Mammary epithelial cell (primary cell): ENCODE measurements at regions not wholly inside any gene's neighbourhood (a gene's known extent, or its start where the extent isn't known, plus 50 kb on each side); places are given as distances from the start of the nearest gene placed in this dataset.

Experiments
- CTCF ChIP-seq, 2 donors: IDR thresholded peaks in 1 of 2; conservative IDR thresholded peaks in 1 of 2; 2 replicates each; pipeline ENCODE4 v1.5.1; 2011 to 2012; ENCODE audit warnings: inconsistent platforms in 2 of 2, low read length in 2 of 2, mild to moderate bottlenecking in 2 of 2, control low read depth in 1 of 2, low read depth in 1 of 2; ENCODE audit not compliant: insufficient read depth in 1 of 2; ENCODE audit errors: extremely low read depth in 1 of 2
- EZH2 ChIP-seq: IDR thresholded peaks from 2 replicates; pipeline ENCODE4 v1.6.1; 2012; ENCODE audit warnings: low read length, inconsistent platforms, borderline replicate concordance

GRCh38 chr2:62410926-62411456 lies 95.0 kb downstream of the TMEM17 start:
- TF ChIP-seq CTCF (conservative IDR thresholded peaks at IDR 0.05 in 1 of 2, IDR thresholded peaks at IDR 0.05 in 1 of 2; ENCODE audit: extremely low read depth in 1 of 2, insufficient read depth in 1 of 2, low read depth in 1 of 2, low read length in 2 of 2) (no peak), EZH2 (no peak)
